Choroid plexus epithelial cell (primary cell): ENCODE measurements at regions not wholly inside any gene's neighbourhood (a gene's known extent, or its start where the extent isn't known, plus 50 kb on each side); places are given as distances from the start of the nearest gene placed in this dataset.

Experiments used
- DNase-seq: peaks from one replicate; pipeline ENCODE4 v3.0.0-alpha.2; 2010; ENCODE audit warnings: low read depth
- H3K4me3 ChIP-seq: 2 replicates; pipeline ENCODE4 v1.5.1; 2011; ENCODE audit warnings: low read depth, mild to moderate bottlenecking, control low read depth, low read length, moderate library complexity
- CTCF ChIP-seq: conservative IDR thresholded peaks from 2 replicates; pipeline ENCODE4 v1.5.1; 2011; ENCODE audit warnings: low read depth, mild to moderate bottlenecking, control low read depth, inconsistent platforms, low read length, moderate library complexity

GRCh38 chr2:236415684-236416444, 151.7 kb upstream of the ASB18 start:
- no peak overlapping the region for H3K4me3 ChIP-seq
- no peak for TF ChIP-seq CTCF
- DNase-seq, result no peak

- no peak overlapping the region for H3K4me3 ChIP-seq
- DNase-seq, result no peak
- no peak for TF ChIP-seq CTCF
Observed at GRCh38 chr2:236417150-236417549, 152.5 kb upstream of the ACKR3 start.

DNA sequence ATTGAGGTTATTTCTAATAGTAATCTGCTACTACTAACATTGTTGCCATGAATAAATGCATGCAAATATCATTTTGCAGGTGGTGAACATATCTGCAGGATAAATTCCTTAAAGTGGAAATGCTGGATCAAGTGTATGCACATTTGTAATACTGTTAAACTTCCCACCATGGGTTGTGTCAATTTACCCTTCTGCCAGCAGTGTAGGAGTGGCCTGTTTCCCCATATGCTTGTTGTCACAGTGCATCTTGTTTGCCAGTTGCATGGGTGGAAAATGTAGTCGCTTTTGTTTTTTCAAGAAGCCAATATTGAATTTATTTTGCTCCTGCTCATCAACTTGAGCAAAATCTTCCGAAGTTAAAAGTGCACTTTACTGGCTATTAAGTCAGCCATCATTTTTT, 139.0 kb upstream of the ACKR3 start:
- no peak for DNase-seq
- no peak for TF ChIP-seq CTCF
- H3K4me3 ChIP-seq, result no peak overlapping the region

GRCh38 chr2:236434593-236434992, 135.0 kb upstream of the ACKR3 start:
- no peak for DNase-seq
- no peak for TF ChIP-seq CTCF
- no peak overlapping the region for H3K4me3 ChIP-seq

DNA sequence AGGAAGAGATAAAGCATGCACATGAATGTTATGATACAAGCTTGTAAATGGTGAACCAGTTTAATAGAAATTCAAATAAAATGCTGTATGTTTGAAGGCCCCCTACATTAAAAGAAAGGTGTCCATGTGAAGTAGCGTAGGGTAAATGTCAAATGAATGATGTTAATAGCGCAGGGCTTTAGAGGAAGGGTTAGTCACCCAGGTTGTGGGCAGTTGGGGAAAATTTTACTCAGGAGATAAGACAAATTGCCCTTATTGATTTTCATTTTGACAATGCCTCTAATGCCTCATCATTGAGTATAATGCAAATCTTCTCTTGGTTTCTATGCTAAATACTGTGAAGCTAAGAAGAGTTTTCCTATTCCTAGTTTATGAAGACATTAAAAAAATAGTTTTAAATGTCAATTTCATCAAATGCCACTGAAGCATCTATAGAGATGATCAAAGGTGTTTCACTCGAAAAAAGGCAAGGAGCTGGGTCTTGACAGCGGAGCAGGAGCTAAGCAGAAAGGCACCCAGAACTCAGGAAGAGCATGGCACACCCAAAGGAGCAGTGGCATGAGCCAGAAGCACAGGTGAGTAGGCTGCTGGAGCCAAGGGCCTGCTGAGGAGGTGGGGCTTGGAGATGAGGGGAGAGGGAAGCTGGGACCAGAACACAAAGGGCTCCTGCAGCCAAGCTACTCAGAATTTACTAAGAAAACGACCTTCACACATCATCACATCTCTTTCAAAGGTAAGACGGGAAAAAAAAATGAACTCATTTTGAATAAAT, 129.3 kb upstream of the ACKR3 start:
- no peak for DNase-seq
- no peak for TF ChIP-seq CTCF
- no peak overlapping the region for H3K4me3 ChIP-seq

DNA sequence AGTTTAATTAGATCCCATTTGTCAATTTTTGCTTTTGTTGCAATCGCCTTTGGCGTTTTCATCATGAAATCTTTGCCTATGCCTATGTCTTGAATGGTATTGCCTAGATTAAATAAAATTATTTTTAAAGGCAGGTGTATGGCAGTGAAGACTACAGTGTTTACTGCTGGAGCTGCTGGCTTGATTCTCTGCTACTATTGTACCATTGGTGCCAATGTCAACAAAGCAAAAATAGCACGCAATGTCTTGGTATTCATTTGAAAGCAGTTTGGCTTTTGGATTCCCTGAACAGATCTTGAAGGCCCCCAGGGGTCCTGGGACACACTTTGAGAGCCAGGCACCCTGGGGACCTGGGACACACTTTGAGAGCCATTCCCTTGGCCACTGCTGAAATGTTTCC, 125.4 kb upstream of the ACKR3 start:
- no peak overlapping the region for H3K4me3 ChIP-seq
- no peak for TF ChIP-seq CTCF
- DNase-seq, result no peak
